ENCODE measurements at regions not wholly inside any gene's neighbourhood (a gene's known extent, or its start where the extent isn't known, plus 50 kb on each side); places are given as distances from the start of the nearest gene placed in this dataset.

- intact Hi-C loops (cut with micrococcal nuclease; ENCODE audit: unreplicated experiment) (no loop called here), in situ Hi-C loops (cut with HindIII; ENCODE audit: low pct_unique_long_range_greater_than_20kb, low sequenced_read_pairs) (no loop called here)
- ChIA-PET POLR2A (no interaction called here), CTCF (no interaction called here)
- TF ChIP-seq POLR2AphosphoS5 (IDR thresholded peaks at IDR 0.05; ENCODE audit: low read depth, low read length) (no peak), TCF7L2 (IDR thresholded peaks at IDR 0.05; ENCODE audit: low read depth, low read length) (no peak), REST (IDR thresholded peaks at IDR 0.05; ENCODE audit: insufficient read depth in 1 of 2, low read depth in 2 of 2, low read length in 1 of 2) (no peak), SIN3A (IDR thresholded peaks at IDR 0.05; ENCODE audit: borderline replicate concordance, insufficient read depth, low read depth, low read length) (no peak), CTCF (IDR thresholded peaks at IDR 0.05) (no peak)
- Histone ChIP-seq H3K27me3 (ENCODE audit: control insufficient read depth, insufficient read depth, low read length) (no peaks in the 10 kb centered on the region), H3K27ac (ENCODE audit: low read length) (no peak overlapping the region), H3K4me1 (ENCODE audit: control insufficient read depth, insufficient read depth, low read length) (no peaks in the 10 kb centered on the region), H3K9me3 (ENCODE audit: control insufficient read depth, insufficient read depth, low read depth, low read length) (peaks cover 3% of the 10 kb centered on the region; the same call in 1 of the 2 replicates), H3K36me3 (ENCODE audit: control insufficient read depth, insufficient read depth, low read length) (no peaks in the 10 kb centered on the region), H3K4me3 (ENCODE audit: low read depth in 2 of 2, low read length in 2 of 2) (no peak overlapping the region)
- DNase-seq (ENCODE audit: low read depth, low spot score) (no peak), ATAC-seq (no peak)
- BruUV-seq (replicated peaks) = no TSS peak
These were observed 963.2 kb downstream of the TRHDE start for GRCh38 chr12:73235387-73235786.

GRCh38 chr12:73240110-73240509, 967.9 kb downstream of the TRHDE start:
- intact Hi-C loops (cut with micrococcal nuclease; ENCODE audit: unreplicated experiment) = no loop called here

More at GRCh38 chr12:73240110-73240509, 967.9 kb downstream of the TRHDE start:
- DNase-seq (ENCODE audit: low read depth, low spot score) = no peak
- Histone ChIP-seq H3K9me3 (ENCODE audit: control insufficient read depth, insufficient read depth, low read depth, low read length) (no peaks in the 10 kb centered on the region), H3K36me3 (ENCODE audit: control insufficient read depth, insufficient read depth, low read length) (no peaks in the 10 kb centered on the region), H3K4me1 (ENCODE audit: control insufficient read depth, insufficient read depth, low read length) (no peaks in the 10 kb centered on the region), H3K4me3 (ENCODE audit: low read depth in 2 of 2, low read length in 2 of 2) (no peak overlapping the region), H3K27ac (ENCODE audit: low read length) (no peak overlapping the region), H3K27me3 (ENCODE audit: control insufficient read depth, insufficient read depth, low read length) (no peaks in the 10 kb centered on the region)
- TF ChIP-seq TCF7L2 (IDR thresholded peaks at IDR 0.05; ENCODE audit: low read depth, low read length) (no peak), POLR2AphosphoS5 (IDR thresholded peaks at IDR 0.05; ENCODE audit: low read depth, low read length) (no peak), REST (IDR thresholded peaks at IDR 0.05; ENCODE audit: insufficient read depth in 1 of 2, low read depth in 2 of 2, low read length in 1 of 2) (no peak), CTCF (IDR thresholded peaks at IDR 0.05) (no peak), SIN3A (IDR thresholded peaks at IDR 0.05; ENCODE audit: borderline replicate concordance, insufficient read depth, low read depth, low read length) (no peak)
- BruUV-seq (replicated peaks) = no TSS peak
- ChIA-PET CTCF (no interaction called here), POLR2A (no interaction called here)
- no peak for ATAC-seq
- in situ Hi-C loops (cut with HindIII; ENCODE audit: low pct_unique_long_range_greater_than_20kb, low sequenced_read_pairs) = no loop called here

All from Panc1 (cell line).